HEK293 (cell line): ENCODE measurements at regions not wholly inside any gene's neighbourhood (a gene's known extent, or its start where the extent isn't known, plus 50 kb on each side); places are given as distances from the start of the nearest gene placed in this dataset.

ENCODE experiments used
- CTCF ChIA-PET: fragments of 350-600 bp; formaldehyde crosslinking; extraction: SDS; loops from one replicate; lab custom pipeline; 2021; ENCODE audit warnings: antibody characterized with exemption; lab: Yijun Ruan, JAX
- POLR2A ChIA-PET: fragments of 300-600 bp; formaldehyde crosslinking; extraction: SDS; loops from one replicate; lab custom pipeline; 2020; ENCODE audit warnings: antibody characterized with exemption, inconsistent platforms; lab: Yijun Ruan, JAX
- H3K27ac ChIP-seq: fragments of 200-500 bp; sonication (Bioruptor generic); 2 replicates; pipeline ENCODE4 v1.5.1; 2014; ENCODE audit warnings: low read depth, low read length, control low read depth, inconsistent platforms; ENCODE audit errors: extremely low read depth
- H3K36me3 ChIP-seq, 2 experiments: fragments of 200-500 bp in 1 of 2; sonication (Bioruptor generic) in 1 of 2; 1 replicate in 1 of 2; 2 replicates in 1 of 2; pipeline ENCODE4 v1.5.1; 2014 to 2017; ENCODE audit warnings: inconsistent platforms in 2 of 2, low read length in 2 of 2; ENCODE audit not compliant: control insufficient read depth in 2 of 2, insufficient read depth in 1 of 2
- H3K4me1 ChIP-seq: fragments of 200-500 bp; sonication (Bioruptor generic); 2 replicates; pipeline ENCODE4 v1.5.1; 2014; ENCODE audit warnings: mild to moderate bottlenecking, low read length, inconsistent platforms; ENCODE audit not compliant: control insufficient read depth, insufficient read depth
- H3K4me3 ChIP-seq: 2 replicates; pipeline ENCODE4 v1.5.1; 2011; ENCODE audit warnings: low read depth, mild to moderate bottlenecking, control low read depth, low read length, moderate library complexity
- H3K9me3 ChIP-seq: fragments of 200-500 bp; sonication (Bioruptor generic); 2 replicates; pipeline ENCODE4 v1.5.1; 2014; ENCODE audit warnings: low read depth, low read length, inconsistent platforms; ENCODE audit not compliant: control insufficient read depth, insufficient read depth
- IKZF3 ChIP-seq: fragments of 450-650 bp; IDR thresholded peaks from 2 replicates; pipeline ENCODE4 v1.5.0; 2018; ENCODE audit warnings: missing biosample characterization, mild to moderate bottlenecking, missing genetic modification characterization, moderate library complexity
- KLF1 ChIP-seq: fragments of 450-650 bp; formaldehyde crosslinking; IDR thresholded peaks from 2 replicates; pipeline ENCODE4 v1.5.1; 2016; ENCODE audit warnings: missing biosample characterization, missing genetic modification characterization
- KLF8 ChIP-seq: fragments of 450-650 bp; formaldehyde crosslinking; IDR thresholded peaks from 2 replicates; pipeline ENCODE4 v1.5.1; 2016; ENCODE audit warnings: missing biosample characterization, missing genetic modification characterization
- WT1 ChIP-seq: fragments of 450-650 bp; formaldehyde crosslinking; IDR thresholded peaks from 2 replicates; pipeline ENCODE4 v1.5.1; 2016; ENCODE audit warnings: missing biosample characterization, missing genetic modification characterization
- ZBTB7A ChIP-seq: fragments of 450-650 bp; formaldehyde crosslinking; IDR thresholded peaks from 2 replicates; pipeline ENCODE4 v1.5.1; 2016; ENCODE audit warnings: low read depth, missing biosample characterization, missing genetic modification characterization
- ZFP37 ChIP-seq: fragments of 450-650 bp; formaldehyde crosslinking; IDR thresholded peaks from 2 replicates; pipeline ENCODE4 v1.5.1; 2016; ENCODE audit warnings: missing biosample characterization, missing genetic modification characterization
- ZNF112 ChIP-seq: fragments of 450-650 bp; formaldehyde crosslinking; IDR thresholded peaks from 2 replicates; pipeline ENCODE4 v1.5.0; 2017; ENCODE audit warnings: missing biosample characterization, missing genetic modification characterization
- ZNF133 ChIP-seq: fragments of 450-650 bp; formaldehyde crosslinking; IDR thresholded peaks from 2 replicates; pipeline ENCODE4 v1.5.1; 2016; ENCODE audit warnings: missing biosample characterization, missing genetic modification characterization
- ZNF169 ChIP-seq: fragments of 450-650 bp; formaldehyde crosslinking; IDR thresholded peaks from 2 replicates; pipeline ENCODE4 v1.5.1; 2016; ENCODE audit warnings: missing biosample characterization, missing genetic modification characterization
- ZNF184 ChIP-seq: fragments of 450-650 bp; IDR thresholded peaks from 2 replicates; pipeline ENCODE4 v1.5.1; 2018; ENCODE audit warnings: missing biosample characterization, mild to moderate bottlenecking, missing genetic modification characterization
- ZNF24 ChIP-seq: fragments of 450-650 bp; formaldehyde crosslinking; IDR thresholded peaks from 2 replicates; pipeline ENCODE4 v1.5.1; 2016; ENCODE audit warnings: missing biosample characterization, missing genetic modification characterization
- ZNF341 ChIP-seq: fragments of 450-650 bp; formaldehyde crosslinking; IDR thresholded peaks from 2 replicates; pipeline ENCODE4; 2016; ENCODE audit warnings: low read depth, missing biosample characterization, missing genetic modification characterization
- ZNF571 ChIP-seq: fragments of 450-650 bp; formaldehyde crosslinking; IDR thresholded peaks from 2 replicates; pipeline ENCODE4 v1.5.0; 2017; ENCODE audit warnings: missing biosample characterization, missing genetic modification characterization
- ZNF585B ChIP-seq: fragments of 450-650 bp; formaldehyde crosslinking; IDR thresholded peaks from 2 replicates; pipeline ENCODE4 v1.5.1; 2016; ENCODE audit warnings: missing biosample characterization, missing genetic modification characterization
- ZNF658 ChIP-seq: fragments of 450-650 bp; formaldehyde crosslinking; IDR thresholded peaks from 2 replicates; pipeline ENCODE4; 2016; ENCODE audit warnings: missing biosample characterization, missing genetic modification characterization
- ZNF776 ChIP-seq: fragments of 450-650 bp; formaldehyde crosslinking; IDR thresholded peaks from 2 replicates; pipeline ENCODE4 v1.5.0; 2017; ENCODE audit warnings: missing biosample characterization, missing genetic modification characterization, borderline replicate concordance
- ZSCAN16 ChIP-seq: fragments of 450-650 bp; formaldehyde crosslinking; IDR thresholded peaks from 2 replicates; pipeline ENCODE4 v1.5.1; 2016; ENCODE audit warnings: missing biosample characterization, missing genetic modification characterization
- ZSCAN23 ChIP-seq: fragments of 450-650 bp; formaldehyde crosslinking; IDR thresholded peaks from 2 replicates; pipeline ENCODE4 v1.5.1; 2016; ENCODE audit warnings: missing biosample characterization, missing genetic modification characterization
- TF ChIP-seq, protein P1 (sequence below): fragments of 450-650 bp; formaldehyde crosslinking; IDR thresholded peaks from 2 replicates; pipeline ENCODE4 v1.5.1; 2016; ENCODE audit warnings: missing biosample characterization, missing genetic modification characterization, low read depth
- TF ChIP-seq, protein P2 (sequence below): fragments of 450-650 bp; formaldehyde crosslinking; IDR thresholded peaks from 2 replicates; pipeline ENCODE4 v1.5.1; 2017; ENCODE audit warnings: missing biosample characterization, missing genetic modification characterization
- TF ChIP-seq, protein P3 (sequence below): fragments of 450-650 bp; formaldehyde crosslinking; IDR thresholded peaks from 2 replicates; pipeline ENCODE4 v1.5.1; 2016; ENCODE audit warnings: missing biosample characterization, missing genetic modification characterization
- TF ChIP-seq, protein P4 (sequence below): fragments of 450-650 bp; formaldehyde crosslinking; IDR thresholded peaks from 2 replicates; pipeline ENCODE4 v1.5.1; 2017; ENCODE audit warnings: missing biosample characterization, missing genetic modification characterization

DNA sequence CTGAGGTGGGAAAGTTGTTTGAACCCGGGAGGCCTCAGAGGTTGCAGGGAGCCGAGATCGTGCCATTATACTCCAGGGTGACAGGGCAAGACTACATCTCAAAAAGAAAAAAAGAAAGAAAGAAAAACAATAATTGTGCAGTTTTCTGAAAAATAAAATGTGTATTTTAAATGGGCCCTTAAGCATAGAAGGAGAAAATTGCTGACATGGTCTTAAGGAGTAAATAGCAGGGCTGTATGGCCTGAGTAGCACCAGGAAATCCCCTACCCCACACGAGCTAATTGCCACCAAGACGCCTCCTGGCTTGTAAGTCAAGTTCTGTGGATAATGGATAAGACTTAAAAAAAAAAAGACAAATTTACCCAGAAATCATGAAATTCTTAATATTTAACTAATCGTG lies 271.4 kb upstream of the NCKAP5 start (continued):
- TF ChIP-seq ZNF571 (tag by site-specific recombination) = no peak
- no peak for TF ChIP-seq WT1 (tag by site-specific recombination)

DNA sequence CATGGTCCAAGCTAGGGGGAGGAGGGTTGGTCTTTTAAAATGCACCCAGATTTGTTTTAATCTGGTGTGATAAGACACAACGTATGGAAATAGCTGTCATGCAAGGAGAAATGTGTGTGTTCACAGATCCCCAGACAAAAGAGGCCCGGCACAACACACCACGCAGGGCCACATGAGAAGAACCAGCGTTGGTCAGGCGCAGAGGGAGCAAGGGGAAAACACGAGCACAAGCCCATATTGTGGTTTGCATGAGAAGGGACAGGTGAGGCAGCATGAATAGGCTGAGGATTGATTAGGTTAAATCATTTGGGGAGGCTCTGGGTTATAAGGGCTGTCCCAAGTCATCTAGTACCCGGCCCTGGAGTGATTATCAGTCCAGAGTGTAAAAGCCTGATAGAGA lies 272.5 kb upstream of the NCKAP5 start:
- Histone ChIP-seq H3K4me3 (no peak overlapping the region), H3K4me1 (no peaks in the 10 kb centered on the region), H3K36me3 (no peaks in the 10 kb centered on the region), H3K9me3 (no peaks in the 10 kb centered on the region), H3K27ac (no peak overlapping the region)
- no peak for TF ChIP-seq ZSCAN23
- no peak for TF ChIP-seq ZNF585B
- no peak for TF ChIP-seq KLF1 (tag by site-specific recombination)
- TF ChIP-seq IKZF3 (tag by site-specific recombination) = no peak
- TF ChIP-seq, protein P1, sequence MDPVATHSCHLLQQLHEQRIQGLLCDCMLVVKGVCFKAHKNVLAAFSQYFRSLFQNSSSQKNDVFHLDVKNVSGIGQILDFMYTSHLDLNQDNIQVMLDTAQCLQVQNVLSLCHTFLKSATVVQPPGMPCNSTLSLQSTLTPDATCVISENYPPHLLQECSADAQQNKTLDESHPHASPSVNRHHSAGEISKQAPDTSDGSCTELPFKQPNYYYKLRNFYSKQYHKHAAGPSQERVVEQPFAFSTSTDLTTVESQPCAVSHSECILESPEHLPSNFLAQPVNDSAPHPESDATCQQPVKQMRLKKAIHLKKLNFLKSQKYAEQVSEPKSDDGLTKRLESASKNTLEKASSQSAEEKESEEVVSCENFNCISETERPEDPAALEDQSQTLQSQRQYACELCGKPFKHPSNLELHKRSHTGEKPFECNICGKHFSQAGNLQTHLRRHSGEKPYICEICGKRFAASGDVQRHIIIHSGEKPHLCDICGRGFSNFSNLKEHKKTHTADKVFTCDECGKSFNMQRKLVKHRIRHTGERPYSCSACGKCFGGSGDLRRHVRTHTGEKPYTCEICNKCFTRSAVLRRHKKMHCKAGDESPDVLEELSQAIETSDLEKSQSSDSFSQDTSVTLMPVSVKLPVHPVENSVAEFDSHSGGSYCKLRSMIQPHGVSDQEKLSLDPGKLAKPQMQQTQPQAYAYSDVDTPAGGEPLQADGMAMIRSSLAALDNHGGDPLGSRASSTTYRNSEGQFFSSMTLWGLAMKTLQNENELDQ (tag by site-specific recombination) = no peak
- TF ChIP-seq ZBTB7A = no peak
- no peak for TF ChIP-seq ZNF184 (tag by site-specific recombination)
- TF ChIP-seq, protein P2, sequence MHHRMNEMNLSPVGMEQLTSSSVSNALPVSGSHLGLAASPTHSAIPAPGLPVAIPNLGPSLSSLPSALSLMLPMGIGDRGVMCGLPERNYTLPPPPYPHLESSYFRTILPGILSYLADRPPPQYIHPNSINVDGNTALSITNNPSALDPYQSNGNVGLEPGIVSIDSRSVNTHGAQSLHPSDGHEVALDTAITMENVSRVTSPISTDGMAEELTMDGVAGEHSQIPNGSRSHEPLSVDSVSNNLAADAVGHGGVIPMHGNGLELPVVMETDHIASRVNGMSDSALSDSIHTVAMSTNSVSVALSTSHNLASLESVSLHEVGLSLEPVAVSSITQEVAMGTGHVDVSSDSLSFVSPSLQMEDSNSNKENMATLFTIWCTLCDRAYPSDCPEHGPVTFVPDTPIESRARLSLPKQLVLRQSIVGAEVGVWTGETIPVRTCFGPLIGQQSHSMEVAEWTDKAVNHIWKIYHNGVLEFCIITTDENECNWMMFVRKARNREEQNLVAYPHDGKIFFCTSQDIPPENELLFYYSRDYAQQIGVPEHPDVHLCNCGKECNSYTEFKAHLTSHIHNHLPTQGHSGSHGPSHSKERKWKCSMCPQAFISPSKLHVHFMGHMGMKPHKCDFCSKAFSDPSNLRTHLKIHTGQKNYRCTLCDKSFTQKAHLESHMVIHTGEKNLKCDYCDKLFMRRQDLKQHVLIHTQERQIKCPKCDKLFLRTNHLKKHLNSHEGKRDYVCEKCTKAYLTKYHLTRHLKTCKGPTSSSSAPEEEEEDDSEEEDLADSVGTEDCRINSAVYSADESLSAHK (tag by site-specific recombination) = no peak
- no peak for TF ChIP-seq ZNF24 (tag by site-specific recombination)
- TF ChIP-seq, protein P3, sequence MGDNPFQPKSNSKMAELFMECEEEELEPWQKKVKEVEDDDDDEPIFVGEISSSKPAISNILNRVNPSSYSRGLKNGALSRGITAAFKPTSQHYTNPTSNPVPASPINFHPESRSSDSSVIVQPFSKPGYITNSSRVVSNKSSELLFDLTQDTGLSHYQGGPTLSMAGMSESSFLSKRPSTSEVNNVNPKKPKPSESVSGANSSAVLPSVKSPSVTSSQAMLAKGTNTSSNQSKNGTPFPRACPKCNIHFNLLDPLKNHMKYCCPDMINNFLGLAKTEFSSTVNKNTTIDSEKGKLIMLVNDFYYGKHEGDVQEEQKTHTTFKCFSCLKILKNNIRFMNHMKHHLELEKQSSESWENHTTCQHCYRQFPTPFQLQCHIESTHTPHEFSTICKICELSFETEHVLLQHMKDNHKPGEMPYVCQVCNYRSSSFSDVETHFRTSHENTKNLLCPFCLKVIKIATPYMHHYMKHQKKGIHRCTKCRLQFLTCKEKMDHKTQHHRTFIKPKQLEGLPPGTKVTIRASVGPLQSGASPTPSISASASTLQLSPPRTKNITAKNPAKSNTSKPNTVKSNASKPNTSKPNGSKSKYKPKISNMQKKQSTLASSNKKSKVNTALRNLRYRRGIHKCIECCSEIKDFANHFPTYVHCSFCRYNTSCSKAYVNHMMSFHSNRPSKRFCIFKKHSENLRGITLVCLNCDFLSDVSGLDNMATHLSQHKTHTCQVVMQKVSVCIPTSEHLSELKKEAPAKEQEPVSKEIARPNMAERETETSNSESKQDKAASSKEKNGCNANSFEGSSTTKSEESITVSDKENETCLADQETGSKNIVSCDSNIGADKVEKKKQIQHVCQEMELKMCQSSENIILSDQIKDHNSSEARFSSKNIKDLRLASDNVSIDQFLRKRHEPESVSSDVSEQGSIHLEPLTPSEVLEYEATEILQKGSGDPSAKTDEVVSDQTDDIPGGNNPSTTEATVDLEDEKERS (tag by site-specific recombination) = no peak
- ChIA-PET CTCF (interaction anchor here (0.6 to 0.9 kb wide), 4 partner anchors 8 to 284 kb away, joined by 3 to 5 read pairs (median 4); no protein-coding TSS in a partner anchor), POLR2A (no interaction called here)

DNA sequence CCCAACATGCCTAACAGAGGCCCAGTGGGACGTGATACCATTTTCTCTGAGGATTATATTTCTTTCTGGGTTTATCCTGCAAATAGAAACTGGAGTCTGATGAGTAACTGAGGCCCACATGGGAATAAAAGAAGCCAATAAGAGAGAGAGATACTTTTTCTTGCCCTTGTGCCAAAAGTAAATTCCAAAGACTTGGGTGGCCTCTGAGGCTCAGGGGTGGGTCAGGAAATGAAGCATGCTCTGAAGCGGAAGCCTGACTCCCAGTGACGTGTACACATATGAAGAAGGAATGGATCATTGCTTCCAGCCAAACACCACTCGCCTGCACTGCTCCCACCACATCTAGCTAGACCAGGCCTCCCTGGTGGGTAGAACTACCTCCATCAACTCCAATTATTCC lies 273.6 kb upstream of the NCKAP5 start:
- H3K4me3 ChIP-seq = no peak overlapping the region
- ChIA-PET POLR2A (no interaction called here), CTCF (interaction anchor here (1.0 kb wide), 1 partner anchor 62 kb away, joined by 3 read pairs; no protein-coding TSS in a partner anchor)
- H3K36me3 ChIP-seq = no peaks in the 10 kb centered on the region
- TF ChIP-seq ZNF341 (tag by site-specific recombination) (no peak), ZNF112 (no peak), ZNF658 (tag by site-specific recombination) (no peak), ZSCAN16 (tag by site-specific recombination) (no peak), ZNF776 (tag by site-specific recombination) (no peak), ZFP37 (tag by site-specific recombination) (no peak), ZNF133 (tag by site-specific recombination) (no peak), KLF8 (tag by site-specific recombination) (no peak), ZNF169 (tag by site-specific recombination) (no peak)
- TF ChIP-seq, protein P4, sequence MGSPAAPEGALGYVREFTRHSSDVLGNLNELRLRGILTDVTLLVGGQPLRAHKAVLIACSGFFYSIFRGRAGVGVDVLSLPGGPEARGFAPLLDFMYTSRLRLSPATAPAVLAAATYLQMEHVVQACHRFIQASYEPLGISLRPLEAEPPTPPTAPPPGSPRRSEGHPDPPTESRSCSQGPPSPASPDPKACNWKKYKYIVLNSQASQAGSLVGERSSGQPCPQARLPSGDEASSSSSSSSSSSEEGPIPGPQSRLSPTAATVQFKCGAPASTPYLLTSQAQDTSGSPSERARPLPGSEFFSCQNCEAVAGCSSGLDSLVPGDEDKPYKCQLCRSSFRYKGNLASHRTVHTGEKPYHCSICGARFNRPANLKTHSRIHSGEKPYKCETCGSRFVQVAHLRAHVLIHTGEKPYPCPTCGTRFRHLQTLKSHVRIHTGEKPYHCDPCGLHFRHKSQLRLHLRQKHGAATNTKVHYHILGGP (tag by site-specific recombination) = no peak
- H3K4me1 ChIP-seq = no peaks in the 10 kb centered on the region
- H3K9me3 ChIP-seq = no peaks in the 10 kb centered on the region
- H3K27ac ChIP-seq = no peak overlapping the region
